ENCODE measurements at regions not wholly inside any gene's neighbourhood (a gene's known extent, or its start where the extent isn't known, plus 50 kb on each side); places are given as distances from the start of the nearest gene placed in this dataset.

- no peak for DNase-seq (ENCODE audit: low spot score)
- no peak overlapping the region for H3K4me3 ChIP-seq
- no peak for TF ChIP-seq POLR2A (IDR thresholded peaks at IDR 0.05)
- TF ChIP-seq, protein P1, sequence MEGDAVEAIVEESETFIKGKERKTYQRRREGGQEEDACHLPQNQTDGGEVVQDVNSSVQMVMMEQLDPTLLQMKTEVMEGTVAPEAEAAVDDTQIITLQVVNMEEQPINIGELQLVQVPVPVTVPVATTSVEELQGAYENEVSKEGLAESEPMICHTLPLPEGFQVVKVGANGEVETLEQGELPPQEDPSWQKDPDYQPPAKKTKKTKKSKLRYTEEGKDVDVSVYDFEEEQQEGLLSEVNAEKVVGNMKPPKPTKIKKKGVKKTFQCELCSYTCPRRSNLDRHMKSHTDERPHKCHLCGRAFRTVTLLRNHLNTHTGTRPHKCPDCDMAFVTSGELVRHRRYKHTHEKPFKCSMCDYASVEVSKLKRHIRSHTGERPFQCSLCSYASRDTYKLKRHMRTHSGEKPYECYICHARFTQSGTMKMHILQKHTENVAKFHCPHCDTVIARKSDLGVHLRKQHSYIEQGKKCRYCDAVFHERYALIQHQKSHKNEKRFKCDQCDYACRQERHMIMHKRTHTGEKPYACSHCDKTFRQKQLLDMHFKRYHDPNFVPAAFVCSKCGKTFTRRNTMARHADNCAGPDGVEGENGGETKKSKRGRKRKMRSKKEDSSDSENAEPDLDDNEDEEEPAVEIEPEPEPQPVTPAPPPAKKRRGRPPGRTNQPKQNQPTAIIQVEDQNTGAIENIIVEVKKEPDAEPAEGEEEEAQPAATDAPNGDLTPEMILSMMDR (IDR thresholded peaks at IDR 0.05), result no peak
- no peak for TF ChIP-seq POLR2AphosphoS5 (IDR thresholded peaks at IDR 0.05)
- H3K27ac ChIP-seq, result no peak overlapping the region
- WGBS, result 87% methylated on average over 4 of the region's 4 CpGs
- no peaks in the 10 kb centered on the region for H3K36me3 ChIP-seq
- no peaks in the 10 kb centered on the region for H3K9me3 ChIP-seq
- no peaks in the 10 kb centered on the region for H3K27me3 ChIP-seq (replicated peaks; ENCODE audit: insufficient read depth)
- intact Hi-C loops (cut with DNase I), result no loop called here
- no peaks in the 10 kb centered on the region for H3K4me1 ChIP-seq (replicated peaks)
Observed at GRCh38 chr12:76192416-76192815, 107.9 kb upstream of the NAP1L1 start.

- no peak overlapping the region for H3K4me3 ChIP-seq
- H3K4me1 ChIP-seq (replicated peaks), result no peaks in the 10 kb centered on the region
- H3K9me3 ChIP-seq, result no peaks in the 10 kb centered on the region
- intact Hi-C loops (cut with DNase I), result no loop called here
- no peaks in the 10 kb centered on the region for H3K36me3 ChIP-seq
- WGBS, result 77% methylated on average over 2 of the region's 2 CpGs
- no peak overlapping the region for H3K27ac ChIP-seq
- TF ChIP-seq, protein P1 (IDR thresholded peaks at IDR 0.05), result no peak
- no peak for TF ChIP-seq POLR2A (IDR thresholded peaks at IDR 0.05)
- no peak for TF ChIP-seq POLR2AphosphoS5 (IDR thresholded peaks at IDR 0.05)
- H3K27me3 ChIP-seq (replicated peaks; ENCODE audit: insufficient read depth), result no peaks in the 10 kb centered on the region
- DNase-seq (ENCODE audit: low spot score), result no peak
Observed at GRCh38 chr12:76190299-76190698, 105.8 kb upstream of the NAP1L1 start.

DNA sequence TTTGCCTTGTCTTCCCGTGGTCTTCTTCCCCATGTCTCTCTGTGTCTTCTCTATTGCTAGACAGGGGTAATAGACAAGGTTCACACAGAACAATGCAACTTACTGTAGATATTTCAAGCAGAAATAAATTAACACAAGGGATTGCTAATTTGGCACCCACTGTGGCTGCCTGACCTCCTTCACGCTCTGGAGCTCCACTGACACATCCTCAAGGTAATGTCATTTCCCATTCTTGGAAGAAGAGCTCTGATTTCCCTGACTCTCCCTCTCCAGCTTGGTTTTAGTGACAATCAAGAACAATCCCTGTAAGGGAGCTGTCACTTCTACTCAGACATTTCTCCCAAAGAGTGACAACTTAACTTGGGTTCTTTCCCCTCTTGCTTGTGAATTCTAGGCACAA is 105.4 kb upstream of the NAP1L1 start:
- 93% methylated on average over 2 of the region's 2 CpGs for WGBS
- Histone ChIP-seq H3K9me3 (no peaks in the 10 kb centered on the region), H3K4me3 (no peak overlapping the region), H3K27ac (no peak overlapping the region), H3K4me1 (replicated peaks) (no peaks in the 10 kb centered on the region), H3K27me3 (replicated peaks; ENCODE audit: insufficient read depth) (no peaks in the 10 kb centered on the region), H3K36me3 (no peaks in the 10 kb centered on the region)
- no peak for DNase-seq (ENCODE audit: low spot score)
- intact Hi-C loops (cut with DNase I), result no loop called here
- no peak for TF ChIP-seq POLR2A (IDR thresholded peaks at IDR 0.05)
- TF ChIP-seq, protein P1 (IDR thresholded peaks at IDR 0.05), result no peak
- no peak for TF ChIP-seq POLR2AphosphoS5 (IDR thresholded peaks at IDR 0.05)

DNA sequence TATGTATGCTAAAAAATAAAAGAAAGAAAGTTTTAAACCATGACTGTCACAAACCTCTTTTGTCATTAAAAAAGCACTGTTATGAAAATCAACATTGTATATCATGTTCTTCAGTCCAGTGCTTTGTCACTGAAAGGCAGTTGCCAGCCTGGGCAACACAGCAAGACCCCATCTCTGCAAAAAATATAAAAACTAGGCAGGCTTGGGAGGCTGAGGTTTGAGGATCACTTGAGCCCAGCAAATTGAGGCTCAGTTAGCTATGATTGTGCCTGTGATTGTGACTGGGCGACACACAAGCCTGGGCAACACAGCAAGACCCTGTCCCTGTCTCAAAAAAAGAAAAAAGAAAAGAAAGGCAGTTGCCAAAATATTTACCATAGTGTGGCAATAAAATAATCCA is 102.7 kb upstream of the NAP1L1 start:
- DNase-seq (ENCODE audit: low spot score), result no peak
- Histone ChIP-seq H3K9me3 (no peaks in the 10 kb centered on the region), H3K4me3 (no peak overlapping the region), H3K27ac (no peak overlapping the region), H3K36me3 (no peaks in the 10 kb centered on the region), H3K27me3 (replicated peaks; ENCODE audit: insufficient read depth) (no peaks in the 10 kb centered on the region), H3K4me1 (replicated peaks) (no peaks in the 10 kb centered on the region)
- 95% methylated on average over 1 of the region's 1 CpG for WGBS
- intact Hi-C loops (cut with DNase I), result no loop called here
- TF ChIP-seq POLR2AphosphoS5 (IDR thresholded peaks at IDR 0.05), result no peak
- TF ChIP-seq, protein P1 (IDR thresholded peaks at IDR 0.05), result no peak
- TF ChIP-seq POLR2A (IDR thresholded peaks at IDR 0.05), result no peak

DNA sequence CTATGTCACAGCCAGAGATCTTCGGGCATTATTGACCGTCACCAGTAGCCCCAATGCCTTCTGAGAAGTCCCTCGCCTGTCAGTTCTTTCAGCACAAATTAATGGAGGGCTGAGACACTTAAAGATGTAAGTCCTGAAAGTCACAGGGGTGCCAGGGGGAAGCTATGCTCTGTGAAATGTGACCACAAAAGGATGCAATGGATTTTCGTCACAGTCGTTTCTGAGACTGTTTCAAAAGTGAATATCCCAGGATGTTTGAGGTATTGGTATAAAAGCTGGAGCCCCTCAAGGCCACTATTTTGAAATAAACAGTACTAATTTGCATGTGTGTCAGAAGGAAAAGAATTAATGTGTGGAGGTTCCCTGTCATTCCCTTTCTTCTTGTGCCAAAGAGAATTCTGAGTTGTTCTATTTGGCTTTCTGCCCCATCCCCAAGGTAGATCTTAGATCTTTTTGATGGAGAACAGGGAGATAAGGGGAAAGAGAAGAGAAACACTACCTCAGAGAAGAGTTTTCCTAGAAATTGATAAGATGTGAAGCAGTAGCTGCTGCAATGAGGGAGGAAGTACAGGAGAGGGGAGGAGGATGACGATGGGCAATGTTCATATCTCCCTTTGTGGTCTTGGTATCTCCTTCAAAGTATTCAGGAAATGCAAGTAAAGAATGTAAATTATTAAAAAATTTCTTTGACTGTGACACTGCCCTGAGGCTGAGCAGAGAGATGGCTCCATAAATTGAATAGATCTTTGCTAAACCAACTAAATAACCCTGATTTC is 101.8 kb upstream of the NAP1L1 start:
- 73% methylated on average over 6 of the region's 6 CpGs for WGBS
- Histone ChIP-seq H3K27me3 (replicated peaks; ENCODE audit: insufficient read depth) (no peaks in the 10 kb centered on the region), H3K27ac (no peak overlapping the region), H3K36me3 (no peaks in the 10 kb centered on the region), H3K4me3 (no peak overlapping the region), H3K9me3 (no peaks in the 10 kb centered on the region), H3K4me1 (replicated peaks) (no peaks in the 10 kb centered on the region)
- intact Hi-C loops (cut with DNase I), result no loop called here
- TF ChIP-seq POLR2AphosphoS5 (IDR thresholded peaks at IDR 0.05), result no peak
- TF ChIP-seq, protein P1 (IDR thresholded peaks at IDR 0.05), result no peak
- TF ChIP-seq POLR2A (IDR thresholded peaks at IDR 0.05), result no peak
- DNase-seq (ENCODE audit: low spot score), result no peak
